Left ventricle myocardium inferior (tissue), 1 donor: ENCODE measurements at regions not wholly inside any gene's neighbourhood (a gene's known extent, or its start where the extent isn't known, plus 50 kb on each side); places are given as distances from the start of the nearest gene placed in this dataset.

ENCODE experiments used
- DNase-seq: peaks from one replicate; pipeline ENCODE4 v3.0.0-alpha.2; 2020
- H3K27ac ChIP-seq: fragments of 200-600 bp; replicated peaks from 2 replicates; pipeline ENCODE4 v1.8.0; 2021
- H3K27me3 ChIP-seq: fragments of 200-600 bp; 2 replicates; pipeline ENCODE4 v1.8.0; 2021; ENCODE audit warnings: low read depth
- H3K36me3 ChIP-seq: fragments of 200-600 bp; 2 replicates; pipeline ENCODE4 v1.8.0; 2021
- H3K4me1 ChIP-seq: fragments of 200-600 bp; 2 replicates; pipeline ENCODE4 v1.8.0; 2021
- H3K4me3 ChIP-seq: fragments of 200-600 bp; 2 replicates; pipeline ENCODE4 v1.8.0; 2021; ENCODE audit warnings: mild to moderate bottlenecking, moderate library complexity
- H3K9me3 ChIP-seq: fragments of 200-600 bp; replicated peaks from 2 replicates; pipeline ENCODE4 v1.8.0; 2021
- CTCF ChIP-seq: fragments of 200-600 bp; IDR thresholded peaks from 2 replicates; pipeline ENCODE4 v1.8.0; 2021; ENCODE audit warnings: antibody characterized with exemption, mild to moderate bottlenecking, borderline replicate concordance
- intact Hi-C: fragments of 100-400 bp; cut with micrococcal nuclease; formaldehyde crosslinking; loops from one replicate; pipeline ENCODE4 v1.11.0; 2022
- donor health status: DM: no; HTN: yes; CAD: no; lungs with severe emphysema.

- no peak overlapping the region for H3K27ac ChIP-seq
- DNase-seq: no peak
- no peak for TF ChIP-seq CTCF
- H3K9me3 ChIP-seq: peaks cover 13% of the 10 kb centered on the region
- H3K36me3 ChIP-seq: no peaks in the 10 kb centered on the region
- intact Hi-C loops: no loop called here
- H3K4me1 ChIP-seq: no peaks in the 10 kb centered on the region
- no peaks in the 10 kb centered on the region for H3K27me3 ChIP-seq
- H3K4me3 ChIP-seq: no peak overlapping the region
These were observed 819.4 kb downstream of the DIPK2A start for GRCh38 chr3:144791034-144791433.

GRCh38 chr3:144801890-144802289 is 830.3 kb downstream of the DIPK2A start:
- H3K4me3 ChIP-seq: no peak overlapping the region

GRCh38 chr3:144809380-144809779 is 837.8 kb downstream of the DIPK2A start:
- intact Hi-C loops: no loop called here
- Histone ChIP-seq H3K9me3 (peaks cover 33% of the 10 kb centered on the region), H3K36me3 (no peaks in the 10 kb centered on the region), H3K4me3 (no peak overlapping the region), H3K27ac (no peak overlapping the region), H3K27me3 (no peaks in the 10 kb centered on the region), H3K4me1 (no peaks in the 10 kb centered on the region)
- no peak for DNase-seq
- TF ChIP-seq CTCF: no peak

More at GRCh38 chr3:144801890-144802289, 830.3 kb downstream of the DIPK2A start:
- Histone ChIP-seq H3K27me3 (no peaks in the 10 kb centered on the region), H3K36me3 (no peaks in the 10 kb centered on the region), H3K27ac (no peak overlapping the region), H3K9me3 (peaks cover 30% of the 10 kb centered on the region), H3K4me1 (no peaks in the 10 kb centered on the region)
- intact Hi-C loops: no loop called here
- no peak for TF ChIP-seq CTCF
- DNase-seq: no peak

DNA sequence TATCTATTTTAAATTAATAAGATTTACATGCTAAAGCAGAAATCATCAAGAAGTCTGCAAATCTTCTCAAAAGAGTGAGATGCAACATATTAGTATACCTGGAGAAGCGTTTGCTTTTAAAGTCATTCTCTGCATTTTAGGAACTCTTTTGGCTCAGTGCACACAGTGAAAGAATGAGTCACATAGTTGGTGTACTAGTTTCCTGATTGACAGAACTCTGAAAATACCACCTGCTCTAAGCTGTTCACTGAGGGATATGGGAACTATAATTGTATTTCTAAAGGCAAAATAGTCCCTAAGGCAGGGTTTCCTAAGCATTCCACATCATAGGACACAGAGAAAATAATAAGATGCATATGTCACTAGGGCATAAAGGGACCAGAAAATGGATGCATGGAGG is 838.5 kb downstream of the DIPK2A start:
- H3K4me3 ChIP-seq: no peak overlapping the region
- H3K4me1 ChIP-seq: no peaks in the 10 kb centered on the region
- no peaks in the 10 kb centered on the region for H3K27me3 ChIP-seq
- intact Hi-C loops: no loop called here
- no peak for TF ChIP-seq CTCF
- H3K36me3 ChIP-seq: no peaks in the 10 kb centered on the region
- H3K9me3 ChIP-seq: peaks cover 25% of the 10 kb centered on the region
- H3K27ac ChIP-seq: no peak overlapping the region
- DNase-seq: no peak

DNA sequence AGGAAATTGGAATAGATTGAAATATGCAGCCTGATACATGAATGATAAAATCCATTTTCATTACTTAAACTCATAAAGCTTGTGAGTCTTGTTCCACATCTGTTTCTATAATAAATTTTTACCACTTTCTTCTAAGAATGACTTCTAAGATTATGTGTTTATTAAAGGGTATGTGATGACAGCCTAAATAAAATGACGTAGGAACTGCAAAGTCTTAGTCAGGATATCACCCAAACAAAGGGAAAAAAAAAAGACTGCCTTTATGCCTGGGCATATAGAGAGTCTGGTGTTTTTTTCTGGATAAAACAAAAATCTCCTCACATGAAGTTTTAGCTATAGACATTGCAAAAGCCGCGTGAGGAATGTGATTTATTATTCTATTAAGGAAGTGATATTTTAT is 844.0 kb downstream of the DIPK2A start:
- H3K36me3 ChIP-seq: no peaks in the 10 kb centered on the region
- H3K27ac ChIP-seq: no peak overlapping the region
- no peak for DNase-seq
- no peak for TF ChIP-seq CTCF
- intact Hi-C loops: no loop called here
- H3K9me3 ChIP-seq: peaks cover 13% of the 10 kb centered on the region
- no peaks in the 10 kb centered on the region for H3K4me1 ChIP-seq
- no peaks in the 10 kb centered on the region for H3K27me3 ChIP-seq
- H3K4me3 ChIP-seq: no peak overlapping the region

DNA sequence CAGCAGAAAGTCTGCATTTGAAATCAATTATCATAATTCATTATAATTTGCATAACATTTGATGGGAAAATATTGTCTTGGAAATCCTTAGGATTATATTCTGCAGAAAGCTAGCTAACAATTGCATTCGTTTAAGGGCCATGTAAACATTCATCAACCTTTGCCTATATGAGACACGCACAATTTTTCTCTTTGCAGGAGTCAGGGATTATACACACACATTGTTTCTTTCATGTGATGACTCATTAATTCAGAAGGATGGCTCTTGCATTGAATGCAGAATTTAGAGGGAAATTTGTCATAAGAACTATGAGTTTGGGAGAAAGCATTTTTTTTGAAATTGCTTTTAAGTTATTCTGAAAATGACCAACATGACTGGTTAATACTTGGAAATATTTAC is 844.7 kb downstream of the DIPK2A start:
- H3K27me3 ChIP-seq: no peaks in the 10 kb centered on the region
- H3K4me1 ChIP-seq: no peaks in the 10 kb centered on the region
- H3K9me3 ChIP-seq: peaks cover 13% of the 10 kb centered on the region
- H3K4me3 ChIP-seq: no peak overlapping the region
- intact Hi-C loops: no loop called here
- no peak overlapping the region for H3K27ac ChIP-seq
- DNase-seq: no peak
- TF ChIP-seq CTCF: no peak
- no peaks in the 10 kb centered on the region for H3K36me3 ChIP-seq
